Nephron (organoid): ENCODE measurements at regions not wholly inside any gene's neighbourhood (a gene's known extent, or its start where the extent isn't known, plus 50 kb on each side); places are given as distances from the start of the nearest gene placed in this dataset.

ENCODE experiments used
- H3K27ac Mint-ChIP-seq, 3 experiments: 2 replicates each; pipeline ENCODE4 v1.8.0; 2020; ENCODE audit warnings: mixed read lengths in 3 of 3, mild to moderate bottlenecking in 2 of 3, moderate library complexity in 1 of 3
- H3K27me3 Mint-ChIP-seq: 2 replicates; pipeline ENCODE4 v1.8.0; 2021; ENCODE audit warnings: low read depth, mild to moderate bottlenecking, moderate library complexity, mixed read lengths
- H3K36me3 Mint-ChIP-seq: 2 replicates; pipeline ENCODE4 v1.8.0; 2020; ENCODE audit warnings: low read depth, mixed read lengths
- H3K4me1 Mint-ChIP-seq: 2 replicates; pipeline ENCODE4 v1.8.0; 2020; ENCODE audit warnings: mixed read lengths
- H3K4me3 Mint-ChIP-seq, 3 experiments: 2 replicates each; pipeline ENCODE4 v1.8.0; 2020; ENCODE audit warnings: mild to moderate bottlenecking in 3 of 3, mixed read lengths in 3 of 3, moderate library complexity in 2 of 3
- H3K9me3 Mint-ChIP-seq: 2 replicates; pipeline ENCODE4 v1.8.0; 2020; ENCODE audit warnings: mixed read lengths
- TF ChIP-seq, protein P1 (sequence below), 3 experiments: fragments of 200-600 bp; sonication (generic); IDR thresholded peaks; one replicate each; pipeline ENCODE4 v1.5.0; 2021; ENCODE audit warnings: antibody characterized with exemption in 3 of 3; ENCODE audit not compliant: unreplicated experiment in 3 of 3

DNA sequence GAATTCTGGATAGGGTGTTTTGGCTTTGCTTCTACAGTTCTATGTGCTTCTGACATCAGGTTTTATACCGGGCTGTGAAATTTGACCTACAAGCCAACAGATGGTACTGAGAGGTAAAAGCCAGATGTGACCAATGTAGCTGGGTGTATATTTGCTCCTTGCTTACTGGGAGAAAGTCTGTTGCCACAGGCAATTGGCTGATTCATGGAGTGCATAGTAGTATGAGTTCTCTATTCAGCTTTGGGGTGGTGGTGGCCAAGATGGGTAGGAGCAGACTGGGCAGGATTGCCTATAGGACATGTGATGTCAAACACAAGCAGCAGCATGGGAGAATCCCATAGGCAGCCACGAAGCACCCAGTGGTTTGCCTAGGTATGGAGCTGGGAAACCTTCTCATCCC, 1827.0 kb downstream of the C4orf33 start:
- peaks cover 14% of the 10 kb centered on the region for H3K9me3 Mint-ChIP-seq
- no peaks in the 10 kb centered on the region for H3K27me3 Mint-ChIP-seq
- no peaks in the 10 kb centered on the region for H3K36me3 Mint-ChIP-seq
- H3K27ac Mint-ChIP-seq: no peak overlapping the region
- TF ChIP-seq, protein P1, sequence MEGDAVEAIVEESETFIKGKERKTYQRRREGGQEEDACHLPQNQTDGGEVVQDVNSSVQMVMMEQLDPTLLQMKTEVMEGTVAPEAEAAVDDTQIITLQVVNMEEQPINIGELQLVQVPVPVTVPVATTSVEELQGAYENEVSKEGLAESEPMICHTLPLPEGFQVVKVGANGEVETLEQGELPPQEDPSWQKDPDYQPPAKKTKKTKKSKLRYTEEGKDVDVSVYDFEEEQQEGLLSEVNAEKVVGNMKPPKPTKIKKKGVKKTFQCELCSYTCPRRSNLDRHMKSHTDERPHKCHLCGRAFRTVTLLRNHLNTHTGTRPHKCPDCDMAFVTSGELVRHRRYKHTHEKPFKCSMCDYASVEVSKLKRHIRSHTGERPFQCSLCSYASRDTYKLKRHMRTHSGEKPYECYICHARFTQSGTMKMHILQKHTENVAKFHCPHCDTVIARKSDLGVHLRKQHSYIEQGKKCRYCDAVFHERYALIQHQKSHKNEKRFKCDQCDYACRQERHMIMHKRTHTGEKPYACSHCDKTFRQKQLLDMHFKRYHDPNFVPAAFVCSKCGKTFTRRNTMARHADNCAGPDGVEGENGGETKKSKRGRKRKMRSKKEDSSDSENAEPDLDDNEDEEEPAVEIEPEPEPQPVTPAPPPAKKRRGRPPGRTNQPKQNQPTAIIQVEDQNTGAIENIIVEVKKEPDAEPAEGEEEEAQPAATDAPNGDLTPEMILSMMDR (IDR thresholded peaks at IDR 0.05; ENCODE audit: unreplicated experiment in 3 of 3): no peak
- no peaks in the 10 kb centered on the region for H3K4me1 Mint-ChIP-seq
- no peak overlapping the region for H3K4me3 Mint-ChIP-seq

DNA sequence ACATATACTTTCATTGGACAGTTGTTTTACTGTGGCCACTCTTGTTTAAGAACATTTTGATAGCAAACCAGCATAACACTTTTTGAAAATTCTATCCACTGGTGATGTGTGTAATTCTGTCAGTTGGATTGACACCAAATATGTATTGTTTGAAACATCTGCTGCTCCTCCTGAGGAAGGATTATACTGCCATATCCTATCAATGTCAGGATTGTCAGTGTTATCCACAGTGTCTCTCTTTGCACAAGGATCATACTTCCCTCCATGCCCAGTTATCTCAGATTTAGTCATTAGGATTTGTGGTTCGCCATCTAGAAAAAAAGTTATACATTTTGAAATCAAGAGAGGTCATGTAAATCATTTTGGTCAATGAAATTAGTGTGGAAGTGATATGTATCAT, 1859.6 kb downstream of the C4orf33 start:
- Mint-ChIP-seq H3K27me3 (no peaks in the 10 kb centered on the region), H3K4me1 (no peaks in the 10 kb centered on the region), H3K4me3 (no peak overlapping the region), H3K9me3 (peaks cover 6% of the 10 kb centered on the region), H3K27ac (no peak overlapping the region), H3K36me3 (no peaks in the 10 kb centered on the region)
- TF ChIP-seq, protein P1 (IDR thresholded peaks at IDR 0.05; ENCODE audit: unreplicated experiment in 3 of 3): no peak

DNA sequence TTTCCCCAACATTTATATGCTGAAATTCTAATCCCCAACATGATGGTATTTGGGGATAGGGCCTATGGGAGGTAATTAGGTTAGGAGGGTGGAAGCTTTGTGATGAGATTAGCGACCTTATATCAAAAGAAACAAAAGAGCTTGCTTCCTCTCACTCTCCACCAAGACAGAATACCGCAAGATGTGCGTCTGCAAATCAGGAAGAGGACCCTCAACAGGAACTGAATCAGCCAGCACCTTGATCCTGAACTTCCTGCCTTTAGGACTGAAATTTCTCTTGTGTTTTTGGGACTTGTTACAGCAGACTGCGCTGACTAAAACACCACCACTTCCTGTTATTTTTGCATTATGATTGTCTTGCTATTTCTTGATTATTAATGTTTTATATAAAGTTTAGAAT, 1889.4 kb downstream of the C4orf33 start:
- no peaks in the 10 kb centered on the region for H3K27me3 Mint-ChIP-seq
- no peak overlapping the region for H3K27ac Mint-ChIP-seq
- H3K4me1 Mint-ChIP-seq: no peaks in the 10 kb centered on the region
- H3K4me3 Mint-ChIP-seq: no peak overlapping the region
- H3K9me3 Mint-ChIP-seq: no peaks in the 10 kb centered on the region
- TF ChIP-seq, protein P1 (IDR thresholded peaks at IDR 0.05; ENCODE audit: unreplicated experiment in 3 of 3): no peak
- H3K36me3 Mint-ChIP-seq: no peaks in the 10 kb centered on the region

DNA sequence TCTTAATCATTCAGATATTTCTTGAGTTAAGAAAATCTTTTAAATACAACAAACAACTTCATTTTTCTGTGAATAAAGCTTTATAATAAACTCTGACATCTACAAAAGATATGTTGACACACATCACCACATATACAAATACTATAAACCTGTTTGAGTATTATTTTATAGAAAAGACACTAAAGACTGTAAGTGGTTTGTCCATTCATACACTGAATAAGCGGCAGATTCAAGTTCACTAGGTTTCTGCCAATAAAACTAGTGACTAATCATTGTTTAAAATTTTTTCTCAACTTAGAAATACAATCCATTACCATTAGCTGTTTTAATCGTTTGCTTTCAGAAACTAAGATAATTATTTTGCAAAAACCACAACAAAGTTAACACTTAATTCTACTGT, 1900.0 kb downstream of the C4orf33 start:
- Mint-ChIP-seq H3K4me3 (no peak overlapping the region), H3K36me3 (no peaks in the 10 kb centered on the region), H3K9me3 (no peaks in the 10 kb centered on the region), H3K4me1 (no peaks in the 10 kb centered on the region), H3K27me3 (no peaks in the 10 kb centered on the region), H3K27ac (no peak overlapping the region)
- TF ChIP-seq, protein P1 (IDR thresholded peaks at IDR 0.05; ENCODE audit: unreplicated experiment in 3 of 3): no peak

DNA sequence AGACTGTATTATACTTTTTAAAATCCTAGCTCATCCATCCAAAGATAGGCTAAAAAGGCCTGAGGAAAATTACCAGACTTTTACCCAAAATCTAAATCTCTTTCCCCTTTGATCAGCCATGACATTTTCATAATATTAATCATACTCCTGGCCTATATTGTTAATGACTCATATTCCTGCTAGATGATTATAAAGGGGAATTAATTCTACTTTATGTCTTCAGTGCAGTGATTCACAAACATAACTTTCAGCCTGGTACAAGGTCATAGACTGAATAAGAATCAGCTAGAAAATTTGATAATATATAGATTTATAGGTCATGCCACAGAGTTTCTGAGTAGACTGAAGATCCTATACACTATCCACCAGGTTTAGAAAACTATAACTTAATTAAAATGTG, 1905.4 kb downstream of the C4orf33 start:
- no peak overlapping the region for H3K27ac Mint-ChIP-seq
- no peak overlapping the region for H3K4me3 Mint-ChIP-seq
- no peaks in the 10 kb centered on the region for H3K36me3 Mint-ChIP-seq
- H3K9me3 Mint-ChIP-seq: no peaks in the 10 kb centered on the region
- TF ChIP-seq, protein P1 (IDR thresholded peaks at IDR 0.05; ENCODE audit: unreplicated experiment in 3 of 3): no peak
- no peaks in the 10 kb centered on the region for H3K4me1 Mint-ChIP-seq
- H3K27me3 Mint-ChIP-seq: no peaks in the 10 kb centered on the region

DNA sequence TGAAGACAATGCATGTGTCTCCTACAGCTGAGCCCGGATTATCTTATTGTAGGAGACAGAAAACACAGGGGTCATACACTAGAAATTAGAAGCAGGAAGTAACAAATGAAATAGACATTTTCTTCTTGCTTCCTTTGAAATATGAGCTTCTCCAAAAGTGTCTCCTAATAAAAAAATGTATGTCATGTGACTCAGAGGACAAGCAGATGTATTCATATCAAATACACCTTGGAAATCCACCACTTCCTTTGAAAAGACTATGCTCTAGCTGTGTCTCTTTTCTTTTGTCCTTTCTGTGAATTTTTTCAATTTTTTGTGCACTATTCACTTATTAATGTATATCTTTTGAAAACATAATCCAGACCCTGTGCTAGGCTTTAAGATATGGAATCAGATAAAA, 1906.2 kb downstream of the C4orf33 start:
- no peaks in the 10 kb centered on the region for H3K9me3 Mint-ChIP-seq
- H3K36me3 Mint-ChIP-seq: no peaks in the 10 kb centered on the region
- no peak overlapping the region for H3K4me3 Mint-ChIP-seq
- no peaks in the 10 kb centered on the region for H3K27me3 Mint-ChIP-seq
- H3K4me1 Mint-ChIP-seq: no peaks in the 10 kb centered on the region
- H3K27ac Mint-ChIP-seq: no peak overlapping the region
- TF ChIP-seq, protein P1 (IDR thresholded peaks at IDR 0.05; ENCODE audit: unreplicated experiment in 3 of 3): no peak
